ENCODE measurements at regions not wholly inside any gene's neighbourhood (a gene's known extent, or its start where the extent isn't known, plus 50 kb on each side); places are given as distances from the start of the nearest gene placed in this dataset.
"Not testable (repeated sequence)": the region's sequence is repeated elsewhere in the genome, so short reads cannot be mapped to it uniquely, and the experiment has no call there.

DNA sequence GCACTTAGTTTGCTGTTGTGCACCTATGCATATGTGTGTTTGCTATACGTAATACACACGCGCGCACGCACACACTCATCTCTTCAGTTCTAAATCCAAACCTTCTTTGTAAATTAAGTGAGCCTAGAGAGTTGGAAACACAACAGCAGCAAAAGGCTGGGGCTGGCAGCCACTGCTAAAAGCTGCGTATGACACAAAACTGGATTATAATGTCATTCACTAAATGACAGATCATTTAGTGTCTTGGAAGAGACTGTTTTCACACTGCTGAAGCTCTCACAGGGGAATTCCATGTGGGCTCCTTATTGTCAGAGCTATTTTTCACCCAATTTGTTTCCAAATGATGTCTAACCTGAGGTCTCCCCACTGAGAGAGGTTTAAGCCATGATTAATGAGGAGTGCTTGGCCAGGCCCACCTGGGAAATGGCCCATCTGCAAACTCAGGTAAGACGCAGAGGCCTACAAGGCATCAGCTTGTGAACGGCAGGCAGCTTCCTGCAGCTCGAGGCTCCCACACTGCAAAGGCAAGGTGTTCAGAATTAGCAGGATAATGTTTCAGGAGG, 94.2 kb downstream of the OLIG3 start:
- no peak for DNase-seq

DNA sequence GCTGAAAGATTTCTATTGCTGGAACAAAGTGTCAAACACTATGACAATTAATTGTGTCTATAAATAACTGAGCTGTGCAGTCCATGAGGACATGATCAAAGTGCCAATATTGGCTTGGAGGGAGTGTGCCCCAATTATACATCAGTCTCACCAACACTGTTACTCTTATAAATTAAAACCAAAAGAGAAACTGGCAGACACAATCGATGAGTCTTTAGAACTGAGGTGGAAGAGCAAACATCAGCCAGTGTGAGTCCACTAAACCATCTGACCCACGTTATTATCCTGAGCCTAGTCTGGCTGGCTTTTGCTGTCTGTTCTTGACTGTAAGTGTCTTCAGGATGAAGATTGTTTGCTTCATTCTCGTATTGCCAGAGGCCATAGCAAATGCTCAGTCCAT, 98.9 kb downstream of the OLIG3 start:
- no peak for DNase-seq

DNA sequence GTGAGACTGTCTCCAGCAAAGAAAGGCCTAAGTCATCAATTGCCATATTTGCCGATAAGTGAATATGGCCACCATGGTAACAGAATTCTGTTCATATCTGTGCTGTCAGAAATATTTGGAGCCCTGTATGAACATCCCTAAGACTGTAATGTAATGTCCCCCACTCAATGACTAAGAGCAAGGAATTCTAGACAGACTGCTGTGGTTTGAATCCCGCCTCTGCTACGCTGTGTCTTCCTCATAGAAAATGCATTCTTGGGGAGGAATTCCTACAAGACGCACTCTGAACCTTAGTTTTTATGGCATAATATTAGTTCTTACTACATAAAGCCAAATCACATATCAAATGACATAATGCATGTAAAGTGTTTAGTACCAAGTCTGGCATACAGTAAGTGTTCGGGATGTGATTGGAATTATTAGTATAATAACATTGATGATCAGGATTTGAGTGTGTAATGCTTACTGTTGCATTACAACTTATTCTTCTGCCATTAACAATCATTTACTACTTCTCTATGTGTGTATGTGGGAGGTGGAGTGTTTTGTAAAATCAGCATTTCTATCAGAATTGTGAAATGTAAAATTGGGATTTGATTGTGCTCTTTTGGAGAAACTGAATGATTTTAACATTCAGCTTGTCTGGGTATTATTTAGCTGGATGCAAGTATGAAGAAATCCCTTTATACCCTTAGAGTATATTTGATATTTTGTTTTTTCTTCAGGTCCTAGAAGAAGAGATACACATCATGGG, 103.0 kb downstream of the OLIG3 start:
- no peak for DNase-seq

DNA sequence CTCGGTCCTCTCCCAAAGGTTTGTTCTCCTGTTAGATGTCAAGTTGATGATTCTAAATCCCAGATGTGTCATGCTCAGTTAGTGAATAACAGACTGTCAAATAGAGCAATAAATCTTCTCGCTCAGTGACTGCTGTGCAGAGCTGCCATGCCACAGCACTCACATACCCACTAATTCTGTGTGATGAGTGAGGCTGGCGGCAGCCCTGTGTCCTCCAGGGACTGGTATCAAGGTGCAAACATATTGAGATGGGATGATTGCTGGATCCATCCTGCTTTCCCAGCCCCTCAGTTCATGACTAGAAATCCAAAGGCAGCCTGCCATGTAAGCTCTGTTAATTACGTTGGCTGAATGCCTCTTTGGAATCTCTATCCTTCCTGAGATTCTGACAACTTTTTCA, 103.9 kb downstream of the OLIG3 start:
- no peak for DNase-seq

DNA sequence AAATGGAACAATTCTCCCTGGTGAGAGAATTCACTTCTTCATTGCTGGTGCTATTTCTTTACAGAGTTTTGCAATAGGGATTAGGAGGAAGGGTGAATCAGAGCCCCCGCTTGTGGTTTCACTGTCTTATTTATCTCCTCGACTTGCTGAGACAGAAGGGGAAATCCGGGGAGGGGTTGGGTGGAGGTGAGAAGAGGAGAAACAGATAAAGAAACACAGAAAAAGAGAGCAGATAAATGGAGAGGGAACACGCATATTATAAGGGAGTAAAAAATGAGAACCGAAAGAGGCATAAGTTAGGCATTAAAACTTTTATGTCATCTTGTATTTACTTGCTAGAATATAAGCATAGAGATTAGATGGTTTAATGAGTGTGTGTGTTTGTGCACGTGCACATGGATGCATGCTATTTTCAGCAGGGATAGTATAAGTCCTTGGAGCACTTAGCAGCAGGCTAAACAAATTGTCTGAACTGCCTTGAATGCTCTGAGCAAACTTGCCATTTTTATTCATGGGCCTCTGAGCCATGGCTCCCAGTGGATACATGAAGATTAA, 105.0 kb downstream of the OLIG3 start:
- DNase-seq: peak in 1 of 3 donors; percentile 7

DNA sequence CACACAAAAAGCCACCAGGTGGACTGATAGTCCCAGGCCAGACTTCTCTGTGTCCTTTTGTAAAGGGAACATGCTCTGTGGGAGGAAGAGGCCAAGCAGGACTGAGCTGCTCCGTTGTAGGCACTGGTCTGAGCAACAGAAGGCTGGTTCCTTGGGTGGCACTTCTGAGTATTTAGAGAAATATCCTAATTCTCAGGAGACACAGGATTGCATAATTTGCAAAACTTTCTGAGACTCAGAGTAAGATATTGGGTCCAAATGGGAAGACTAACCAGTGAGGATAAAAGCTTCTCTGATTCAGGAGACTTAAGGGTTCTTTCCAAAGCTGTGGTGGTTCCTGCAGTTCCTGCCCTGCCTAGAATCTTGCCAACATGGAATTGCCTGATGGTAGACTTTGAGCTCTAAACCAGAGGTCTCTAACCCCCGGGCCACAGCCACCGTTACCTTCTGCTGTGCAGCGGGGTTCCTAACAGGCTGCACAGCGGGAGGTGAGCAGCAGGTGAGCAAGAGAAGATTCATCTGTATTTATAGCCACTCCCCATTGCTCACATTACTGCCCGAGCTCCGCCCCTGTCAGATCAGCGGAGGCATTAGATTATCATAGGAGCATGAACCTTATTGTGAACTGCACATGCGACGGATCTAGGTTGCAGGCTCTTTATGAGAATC, 107.0 kb downstream of the OLIG3 start:
- no peak for DNase-seq

DNA sequence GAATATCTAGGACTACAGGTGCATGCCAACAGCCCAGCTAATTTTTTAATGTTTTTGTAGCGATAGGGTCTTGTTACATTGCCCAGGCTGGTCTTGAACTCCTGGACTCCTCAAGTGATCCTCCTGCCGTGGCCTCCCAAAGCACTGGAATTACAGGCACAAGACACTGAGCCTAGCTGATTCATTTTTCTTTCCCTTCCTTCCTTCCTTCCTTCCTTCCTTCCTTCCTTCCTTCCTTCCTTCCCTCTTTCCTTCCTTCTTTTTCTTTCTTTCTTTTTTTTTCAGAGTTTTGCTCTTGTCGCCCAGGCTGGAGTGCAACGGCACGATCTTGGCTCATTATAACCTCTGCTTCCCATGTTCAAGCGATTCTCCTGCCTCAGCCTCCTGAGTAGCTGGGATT, 110.9 kb downstream of the OLIG3 start:
- DNase-seq: not testable (repeated sequence)

DNA sequence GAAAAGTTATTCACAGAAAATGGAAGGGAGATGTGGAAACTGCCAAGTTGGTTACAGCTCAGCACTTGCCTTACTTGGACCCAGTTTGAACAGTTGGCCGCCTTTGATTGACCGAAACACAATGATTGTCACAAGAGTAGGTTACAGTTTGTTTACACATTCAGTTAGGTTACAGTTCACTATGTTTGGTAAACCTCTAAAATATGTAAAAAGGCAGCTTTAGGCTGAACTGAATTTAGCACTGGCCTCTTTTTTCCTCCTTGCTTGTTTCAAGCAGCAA, 116.2 kb downstream of the OLIG3 start:
- no peak for DNase-seq

DNA sequence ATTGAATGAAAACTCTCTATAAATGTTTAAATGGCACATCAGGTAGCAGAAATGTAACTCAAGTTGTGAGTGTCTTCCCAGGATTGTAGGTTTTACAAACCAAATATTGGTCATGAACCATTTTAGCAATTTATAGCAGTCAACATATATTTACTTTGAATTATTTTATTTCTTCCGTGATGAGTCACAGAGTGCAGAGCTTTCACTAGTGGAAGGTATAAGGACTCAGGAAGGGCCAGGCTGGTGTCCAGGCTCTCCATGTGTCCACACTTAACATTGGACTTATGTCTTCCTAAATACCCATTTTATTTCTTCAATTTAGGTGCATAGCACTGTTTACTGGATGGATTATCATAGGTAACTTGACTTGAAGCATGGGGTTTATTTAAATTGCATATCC, 120.9 kb downstream of the OLIG3 start:
- no peak for DNase-seq

DNA sequence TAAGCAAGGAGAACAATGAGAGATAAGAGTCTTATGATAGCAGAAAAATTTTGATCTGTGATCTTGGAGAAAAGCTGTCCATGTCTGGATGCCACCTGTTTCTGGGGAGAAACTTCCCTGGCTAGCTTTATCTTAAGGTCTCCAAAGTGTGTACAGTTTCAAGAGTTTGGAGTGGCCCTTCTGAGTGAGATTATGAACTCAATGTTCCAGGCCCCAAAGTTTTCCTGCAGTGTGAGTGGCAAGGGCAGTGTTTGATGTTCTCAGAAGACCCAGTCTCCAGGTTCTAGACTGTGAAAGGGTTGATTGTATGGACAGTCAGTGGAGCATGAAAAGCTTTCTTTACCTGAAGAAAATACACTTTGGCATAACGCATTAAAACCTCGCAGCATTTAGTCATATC, 121.7 kb downstream of the OLIG3 start:
- no peak for DNase-seq

DNA sequence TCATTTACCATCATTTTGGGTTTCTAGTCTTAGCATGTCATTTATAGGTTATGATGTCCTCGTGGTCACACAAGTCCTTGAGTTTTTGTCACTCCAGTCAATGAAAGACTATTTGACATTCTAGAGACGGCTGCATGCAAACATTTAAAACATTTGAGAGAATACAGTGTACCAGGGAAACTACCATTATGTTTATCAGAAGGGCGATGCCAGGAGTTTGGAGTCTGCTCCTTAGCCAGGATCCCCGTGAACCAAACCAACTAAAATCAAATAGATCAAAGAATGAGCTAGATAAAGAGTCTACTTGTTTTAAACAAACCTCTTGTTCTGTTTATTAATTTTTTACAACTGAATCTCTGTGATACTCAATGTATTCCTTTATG, 122.6 kb downstream of the OLIG3 start:
- DNase-seq: no peak

DNA sequence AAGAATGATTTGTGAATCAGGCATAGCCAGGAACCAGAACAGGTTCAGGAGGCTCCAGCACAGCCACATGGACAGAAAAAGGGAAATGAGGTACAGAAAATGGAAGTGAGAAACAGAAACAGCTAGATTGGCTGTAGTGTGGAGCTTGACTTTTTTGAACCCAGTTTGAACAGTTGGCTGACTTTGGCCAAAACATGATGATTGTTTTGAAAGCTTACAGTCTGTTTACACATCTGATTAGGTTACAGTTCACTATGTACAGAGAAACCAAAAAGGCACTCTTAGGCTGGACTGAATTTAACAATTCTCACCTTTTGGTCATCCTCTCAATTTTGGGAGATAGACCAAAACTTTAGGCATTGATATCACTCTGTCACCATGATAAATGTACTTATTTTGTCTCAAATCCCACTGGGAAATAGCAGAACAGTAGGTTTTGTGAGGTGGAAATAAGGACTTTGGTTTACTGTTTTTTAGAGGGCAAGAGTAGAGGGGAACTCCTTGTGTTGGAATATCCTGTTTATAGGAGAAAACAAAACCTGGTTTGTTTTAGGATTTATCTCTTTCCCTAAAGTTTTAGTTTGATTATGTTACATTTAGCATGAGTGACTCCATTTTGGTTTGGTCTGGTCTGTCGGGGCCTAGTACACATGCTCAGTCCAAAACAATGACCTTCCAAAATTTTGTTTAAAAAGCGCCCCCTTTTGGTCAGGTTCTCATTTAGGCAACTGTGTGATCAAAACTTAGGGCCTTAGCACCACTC, 123.1 kb downstream of the OLIG3 start:
- no peak for DNase-seq

DNA sequence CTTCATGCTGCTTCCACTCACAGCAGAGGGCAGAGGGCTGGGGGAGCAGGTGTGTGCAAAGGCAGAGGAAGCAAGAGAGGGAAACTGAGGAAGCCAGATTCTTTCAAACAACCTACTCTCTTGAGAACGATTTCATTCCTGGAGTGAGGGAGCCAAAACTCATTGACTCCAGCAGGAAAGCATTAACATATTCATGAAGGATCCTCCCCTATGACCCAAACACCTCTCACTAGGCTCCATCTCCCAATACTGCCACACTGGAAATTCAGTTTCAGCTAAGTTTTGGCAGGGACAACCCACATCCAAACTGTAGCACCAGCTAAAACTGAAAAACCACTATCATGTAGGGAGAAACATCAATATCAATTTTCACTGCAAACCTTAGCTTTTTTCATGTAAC, 125.1 kb downstream of the OLIG3 start:
- DNase-seq: no peak

DNA sequence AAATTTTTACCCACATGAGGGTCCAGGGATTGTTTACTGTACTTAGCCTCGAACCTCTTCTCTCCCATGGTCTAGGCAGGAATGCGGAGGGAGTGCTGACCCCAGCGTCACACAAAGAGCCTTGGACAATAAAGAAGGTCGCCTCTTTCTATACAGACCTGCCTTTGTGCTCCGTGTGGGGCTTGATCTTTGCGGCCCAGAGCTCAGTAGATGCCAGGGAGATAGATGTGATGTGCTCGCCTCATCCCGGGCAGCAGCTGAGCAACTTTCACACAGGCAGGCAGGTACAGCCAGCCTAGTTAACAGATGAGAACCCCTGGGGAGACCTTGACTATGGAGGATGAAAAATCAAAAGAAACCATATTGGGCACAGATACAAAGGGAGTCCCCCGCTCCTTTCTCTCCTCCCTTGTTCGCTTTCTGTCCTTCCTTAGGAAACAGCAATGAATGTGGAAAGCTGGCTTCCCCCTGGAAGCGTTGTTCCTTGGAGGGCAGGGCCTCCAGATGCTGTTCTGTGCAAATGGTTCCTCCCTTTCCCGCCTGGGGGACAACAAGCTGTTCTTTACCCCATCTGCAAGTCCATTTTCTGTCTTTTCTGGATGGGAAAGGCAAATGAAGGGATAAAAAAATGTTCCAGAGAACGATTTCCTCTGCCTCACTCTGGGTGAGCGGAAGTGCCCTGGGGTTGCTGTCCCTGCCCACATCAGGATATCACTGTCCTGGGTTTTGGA, 128.3 kb downstream of the OLIG3 start:
- DNase-seq: no peak

DNA sequence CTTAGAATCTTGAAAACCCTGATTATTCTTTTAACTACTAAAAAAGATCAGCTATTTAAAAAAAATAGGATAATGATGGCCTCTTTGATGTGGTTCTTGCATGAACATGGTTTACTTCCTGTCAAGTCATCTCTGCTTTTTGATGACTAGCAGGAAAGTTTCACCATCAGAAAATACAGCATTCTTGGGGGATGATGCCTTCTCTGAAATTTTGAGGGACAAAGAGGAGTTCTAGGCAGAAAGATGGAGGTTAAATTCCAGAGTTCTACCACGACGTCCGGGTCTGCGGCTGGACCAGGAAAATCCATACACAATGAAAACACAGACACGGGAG, 130.4 kb downstream of the OLIG3 start:
- DNase-seq: no peak

DNA sequence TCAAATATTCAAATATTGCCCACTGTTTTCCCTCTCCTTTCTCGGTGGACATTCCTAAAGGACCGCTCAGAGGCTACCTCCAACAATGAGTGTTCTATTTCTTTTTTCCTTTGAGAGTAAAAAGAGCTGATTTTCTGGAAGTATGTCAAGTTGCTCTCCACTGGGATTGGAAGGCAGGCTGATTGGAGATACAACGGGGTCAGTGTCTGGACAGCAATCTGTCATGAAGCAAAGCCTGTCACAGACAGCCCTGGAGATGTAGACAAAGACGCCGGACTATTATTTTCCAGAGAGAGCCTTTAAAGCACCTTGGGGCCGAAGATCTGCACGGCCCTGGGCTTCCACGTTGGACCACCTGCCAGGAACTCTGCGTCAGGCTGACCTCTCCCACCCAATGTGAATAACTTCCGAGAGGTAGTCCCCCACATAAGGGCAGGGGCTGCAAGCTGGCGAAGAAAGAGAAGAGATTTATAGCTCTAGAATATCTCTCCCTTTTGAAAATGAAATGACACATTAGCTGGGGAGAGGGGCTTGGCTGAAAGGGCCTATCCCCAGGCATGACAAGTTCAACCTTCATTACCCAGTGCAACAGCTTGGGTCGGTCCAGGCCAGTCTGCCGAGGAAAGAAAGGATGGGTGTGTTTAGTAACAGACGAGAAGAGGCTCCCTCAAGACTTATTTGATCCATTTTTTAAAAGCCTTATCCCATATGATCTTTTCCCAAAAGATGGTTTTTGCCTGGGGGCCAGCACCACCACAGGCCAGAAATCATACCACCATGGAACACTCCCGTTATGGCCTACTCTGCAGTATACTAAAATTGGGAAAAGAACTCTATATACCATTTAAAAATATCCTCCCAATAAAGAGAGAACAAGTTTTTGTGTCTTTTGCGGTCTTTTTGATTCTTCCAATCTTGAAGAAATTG, 131.1 kb downstream of the OLIG3 start:
- no peak for DNase-seq

DNA sequence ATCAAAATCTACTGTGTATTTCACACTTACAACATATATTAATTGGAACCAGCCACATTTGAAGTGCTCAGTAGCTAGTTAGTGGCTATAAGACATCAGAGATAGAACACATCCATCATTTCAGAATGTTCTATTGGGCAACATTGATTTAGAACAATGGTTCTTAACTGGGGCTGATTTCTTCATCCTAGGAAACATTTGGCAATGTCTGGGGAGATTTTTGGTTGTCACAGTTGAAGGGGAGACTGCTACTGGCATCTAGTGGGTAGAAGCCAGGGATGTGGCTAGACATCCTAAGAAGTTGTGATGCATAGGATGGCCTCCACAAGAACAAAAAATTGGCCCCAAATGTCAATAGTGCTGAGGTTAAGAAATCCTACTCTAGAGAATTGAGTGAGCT, 132.5 kb downstream of the OLIG3 start:
- no peak for DNase-seq

DNA sequence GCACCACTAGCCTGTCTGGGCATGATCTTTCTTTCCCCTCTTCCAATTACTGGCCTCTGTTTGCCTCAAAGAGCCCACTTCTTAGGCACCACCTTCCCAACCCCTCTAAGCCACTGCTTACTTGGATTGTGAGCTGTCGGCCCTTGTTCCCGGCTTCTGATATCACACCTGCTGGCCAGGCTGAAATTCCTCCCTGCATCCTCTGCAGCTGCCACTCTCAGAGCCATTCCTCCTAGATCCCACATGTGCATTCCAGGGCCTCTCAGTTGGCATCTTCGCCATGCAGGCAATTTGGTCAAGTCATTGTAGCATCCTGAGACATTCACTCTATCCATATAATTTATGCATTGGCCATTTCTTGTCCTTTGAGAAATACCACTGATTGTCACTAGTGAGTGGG, 135.9 kb downstream of the OLIG3 start:
- no peak for DNase-seq

DNA sequence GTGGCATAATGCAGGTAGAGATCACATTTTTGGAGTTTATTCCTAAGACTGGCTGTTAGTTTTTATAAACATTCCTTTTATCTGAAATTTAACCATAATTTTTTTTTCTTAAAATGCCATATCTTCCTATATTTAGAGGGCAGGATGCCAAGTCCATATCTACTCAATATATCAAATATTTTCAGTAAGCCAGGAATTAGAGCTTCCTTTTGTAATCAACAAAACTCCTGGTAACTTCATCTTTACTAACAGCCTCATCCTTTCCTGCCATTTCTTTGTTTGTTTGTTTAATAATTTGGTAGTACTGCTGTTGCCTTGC, 136.3 kb downstream of the OLIG3 start:
- no peak for DNase-seq

DNA sequence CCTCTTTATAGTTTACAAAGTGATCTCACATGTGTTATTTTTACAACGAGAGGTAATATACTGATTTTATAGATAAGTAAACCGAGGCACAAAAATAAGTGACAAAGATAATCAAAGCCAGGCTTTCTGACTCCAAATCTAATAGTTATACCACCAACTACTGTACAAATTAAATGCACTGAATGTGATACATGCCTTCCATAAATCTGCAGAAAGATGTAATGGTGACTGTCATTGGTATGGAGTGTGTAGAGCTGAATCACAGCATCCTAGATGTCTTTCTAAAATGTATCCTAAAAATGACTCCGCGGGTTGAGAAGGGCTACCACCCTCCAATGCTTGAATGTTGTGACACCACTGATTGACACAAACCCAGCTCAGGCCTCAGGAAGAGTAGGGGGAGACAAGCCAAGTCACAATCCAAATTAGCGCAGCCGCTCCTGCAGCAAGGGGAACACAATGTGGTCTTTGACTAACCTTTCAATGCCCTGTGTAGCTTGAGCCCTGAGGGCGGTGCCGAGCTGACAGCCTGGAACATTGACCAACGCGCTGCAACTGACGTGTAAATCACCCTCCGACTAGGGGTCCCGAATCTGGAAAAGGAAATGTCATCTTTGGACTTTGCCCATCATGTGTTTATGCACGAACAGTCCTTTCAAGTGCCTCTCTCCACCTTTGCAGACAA, 136.8 kb downstream of the OLIG3 start:
- no peak for DNase-seq

Data from muscle of back (tissue), 3 donors.